BLaER1 (cell line): ENCODE measurements at regions not wholly inside any gene's neighbourhood (a gene's known extent, or its start where the extent isn't known, plus 50 kb on each side); places are given as distances from the start of the nearest gene placed in this dataset.

ENCODE experiments used
- H3K27ac ChIP-seq: shearing (Covaris generic); formaldehyde crosslinking; 2 replicates; pipeline ENCODE4 v1.8.1; 2022
- H3K27me3 ChIP-seq: shearing (Covaris generic); formaldehyde crosslinking; 2 replicates; pipeline ENCODE4 v1.8.1; 2022
- H3K36me3 ChIP-seq: shearing (Covaris generic); formaldehyde crosslinking; 2 replicates; pipeline ENCODE4 v1.8.1; 2022
- H3K4me1 ChIP-seq: shearing (Covaris generic); formaldehyde crosslinking; 2 replicates; pipeline ENCODE4 v1.8.1; 2022
- H3K4me2 ChIP-seq: shearing (Covaris generic); formaldehyde crosslinking; 2 replicates; pipeline ENCODE4 v1.8.1; 2022
- H3K4me3 ChIP-seq: shearing (Covaris generic); formaldehyde crosslinking; 2 replicates; pipeline ENCODE4 v1.8.1; 2022
- H3K9ac ChIP-seq: shearing (Covaris generic); formaldehyde crosslinking; 2 replicates; pipeline ENCODE4 v1.8.1; 2022
- H3K9me3 ChIP-seq: shearing (Covaris generic); formaldehyde crosslinking; 2 replicates; pipeline ENCODE4 v1.8.1; 2022
- H4K20me1 ChIP-seq: shearing (Covaris generic); formaldehyde crosslinking; 2 replicates; pipeline ENCODE4 v1.8.1; 2022
- Cebpa-rat ChIP-seq: shearing (Covaris generic); IDR thresholded peaks from 2 replicates; pipeline ENCODE4 v1.8.1; 2022

- no peak overlapping the region for H3K4me2 ChIP-seq
- peaks cover 10% of the 10 kb centered on the region; the same call in 1 of the 2 replicates for H3K9me3 ChIP-seq
- no peak for TF ChIP-seq Cebpa-rat
- no peak overlapping the region for H3K4me3 ChIP-seq
- H3K27me3 ChIP-seq = no peaks in the 10 kb centered on the region
- H3K9ac ChIP-seq = no peak overlapping the region
- no peaks in the 10 kb centered on the region for H3K36me3 ChIP-seq
- no peaks in the 10 kb centered on the region for H4K20me1 ChIP-seq
- no peak overlapping the region for H3K27ac ChIP-seq
- H3K4me1 ChIP-seq = no peaks in the 10 kb centered on the region
Observed at GRCh38 chr4:96264941-96265463, 425.1 kb downstream of the PDHA2 start.

- H3K27ac ChIP-seq = no peak overlapping the region
- no peak overlapping the region for H3K9ac ChIP-seq
- no peaks in the 10 kb centered on the region for H4K20me1 ChIP-seq
- no peak overlapping the region for H3K4me2 ChIP-seq
- TF ChIP-seq Cebpa-rat = no peak
- H3K4me1 ChIP-seq = no peaks in the 10 kb centered on the region
- H3K36me3 ChIP-seq = no peaks in the 10 kb centered on the region
- H3K4me3 ChIP-seq = no peak overlapping the region
- H3K27me3 ChIP-seq = no peaks in the 10 kb centered on the region
- no peaks in the 10 kb centered on the region for H3K9me3 ChIP-seq
Observed at GRCh38 chr4:96293806-96294205, 453.9 kb downstream of the PDHA2 start.

GRCh38 chr4:96295143-96295741, 455.3 kb downstream of the PDHA2 start:
- no peaks in the 10 kb centered on the region for H3K4me1 ChIP-seq
- H3K4me2 ChIP-seq = no peak overlapping the region
- H3K4me3 ChIP-seq = no peak overlapping the region
- no peaks in the 10 kb centered on the region for H3K9me3 ChIP-seq
- H3K9ac ChIP-seq = no peak overlapping the region
- no peak overlapping the region for H3K27ac ChIP-seq
- no peaks in the 10 kb centered on the region for H3K36me3 ChIP-seq
- TF ChIP-seq Cebpa-rat = no peak
- no peaks in the 10 kb centered on the region for H3K27me3 ChIP-seq
- no peaks in the 10 kb centered on the region for H4K20me1 ChIP-seq

- H3K4me2 ChIP-seq = no peak overlapping the region
- H3K36me3 ChIP-seq = no peaks in the 10 kb centered on the region
- H3K9ac ChIP-seq = no peak overlapping the region
- no peaks in the 10 kb centered on the region for H4K20me1 ChIP-seq
- no peak for TF ChIP-seq Cebpa-rat
- no peak overlapping the region for H3K27ac ChIP-seq
- H3K9me3 ChIP-seq = no peaks in the 10 kb centered on the region
- no peaks in the 10 kb centered on the region for H3K27me3 ChIP-seq
- no peak overlapping the region for H3K4me3 ChIP-seq
- no peaks in the 10 kb centered on the region for H3K4me1 ChIP-seq
Observed at GRCh38 chr4:96301715-96302114, 461.8 kb downstream of the PDHA2 start.

- Histone ChIP-seq H3K4me3 (no peak overlapping the region), H3K27ac (no peak overlapping the region), H3K4me1 (no peaks in the 10 kb centered on the region), H3K27me3 (no peaks in the 10 kb centered on the region), H3K9me3 (peaks cover 21% of the 10 kb centered on the region), H4K20me1 (no peaks in the 10 kb centered on the region), H3K36me3 (no peaks in the 10 kb centered on the region), H3K4me2 (no peak overlapping the region), H3K9ac (no peak overlapping the region)
- no peak for TF ChIP-seq Cebpa-rat
Observed at GRCh38 chr4:96305030-96305429, 465.1 kb downstream of the PDHA2 start.

GRCh38 chr4:96312046-96312685, 472.3 kb downstream of the PDHA2 start:
- Histone ChIP-seq H3K27ac (no peak overlapping the region), H3K4me3 (no peak overlapping the region), H4K20me1 (no peaks in the 10 kb centered on the region), H3K9ac (no peak overlapping the region), H3K4me1 (no peaks in the 10 kb centered on the region), H3K4me2 (no peak overlapping the region), H3K36me3 (no peaks in the 10 kb centered on the region), H3K9me3 (peaks cover 21% of the 10 kb centered on the region), H3K27me3 (no peaks in the 10 kb centered on the region)
- no peak for TF ChIP-seq Cebpa-rat

- H3K4me2 ChIP-seq = no peak overlapping the region
- no peaks in the 10 kb centered on the region for H3K4me1 ChIP-seq
- no peaks in the 10 kb centered on the region for H3K36me3 ChIP-seq
- no peak overlapping the region for H3K4me3 ChIP-seq
- H3K9ac ChIP-seq = no peak overlapping the region
- H3K9me3 ChIP-seq = no peaks in the 10 kb centered on the region
- no peaks in the 10 kb centered on the region for H3K27me3 ChIP-seq
- no peak for TF ChIP-seq Cebpa-rat
- H4K20me1 ChIP-seq = no peaks in the 10 kb centered on the region
- no peak overlapping the region for H3K27ac ChIP-seq
Observed at GRCh38 chr4:96315815-96316214, 475.9 kb downstream of the PDHA2 start.

GRCh38 chr4:96316776-96317175, 476.9 kb downstream of the PDHA2 start:
- H3K36me3 ChIP-seq = no peaks in the 10 kb centered on the region
- no peak overlapping the region for H3K9ac ChIP-seq
- no peaks in the 10 kb centered on the region for H3K27me3 ChIP-seq
- no peaks in the 10 kb centered on the region for H3K9me3 ChIP-seq
- no peaks in the 10 kb centered on the region for H3K4me1 ChIP-seq
- H3K4me2 ChIP-seq = no peak overlapping the region
- no peaks in the 10 kb centered on the region for H4K20me1 ChIP-seq
- TF ChIP-seq Cebpa-rat = no peak
- no peak overlapping the region for H3K4me3 ChIP-seq
- H3K27ac ChIP-seq = no peak overlapping the region

- TF ChIP-seq Cebpa-rat = no peak
- H3K4me1 ChIP-seq = no peaks in the 10 kb centered on the region
- no peak overlapping the region for H3K4me3 ChIP-seq
- no peaks in the 10 kb centered on the region for H3K27me3 ChIP-seq
- H3K9me3 ChIP-seq = no peaks in the 10 kb centered on the region
- no peak overlapping the region for H3K9ac ChIP-seq
- H4K20me1 ChIP-seq = no peaks in the 10 kb centered on the region
- no peak overlapping the region for H3K4me2 ChIP-seq
- H3K36me3 ChIP-seq = no peaks in the 10 kb centered on the region
- H3K27ac ChIP-seq = no peak overlapping the region
Observed at GRCh38 chr4:96317891-96318290, 478.0 kb downstream of the PDHA2 start.

GRCh38 chr4:96326846-96327245, 487.0 kb downstream of the PDHA2 start:
- Histone ChIP-seq H4K20me1 (no peaks in the 10 kb centered on the region), H3K4me2 (no peak overlapping the region), H3K9me3 (no peaks in the 10 kb centered on the region), H3K27ac (no peak overlapping the region), H3K9ac (no peak overlapping the region), H3K4me3 (no peak overlapping the region), H3K36me3 (no peaks in the 10 kb centered on the region), H3K4me1 (no peaks in the 10 kb centered on the region), H3K27me3 (no peaks in the 10 kb centered on the region)
- no peak for TF ChIP-seq Cebpa-rat
